HepG2 (cell line): ENCODE measurements at regions not wholly inside any gene's neighbourhood (a gene's known extent, or its start where the extent isn't known, plus 50 kb on each side); places are given as distances from the start of the nearest gene placed in this dataset.

Experiments
- ATAC-seq: fragments of 200-7000 bp; cut with Tn5 transposase; 3 replicates; pipeline ENCODE4 v1.9.1; 2020; ENCODE audit warnings: mild to moderate bottlenecking, moderate library complexity
- BruUV-seq: library from RNA; stranded (reverse); fragments of 400-500 nt; replicated peaks from 2 replicates; lab custom pipeline; 2021; lab: Mats Ljungman, UMichigan
- CTCF ChIA-PET: fragments of 300-600 bp; formaldehyde crosslinking; extraction: SDS; loops from one replicate; lab custom pipeline; 2021; ENCODE audit warnings: low total read pairs, inconsistent platforms, low intra/inter-chr PET ratio; lab: Yijun Ruan, JAX
- POLR2A ChIA-PET: fragments of 350-600 bp; sonication (Branson Sonifier 250); formaldehyde crosslinking; loops from one replicate; lab custom pipeline; 2020; ENCODE audit warnings: antibody characterized with exemption, inconsistent platforms; lab: Yijun Ruan, JAX
- DNase-seq: peaks from one replicate; pipeline ENCODE4 v3.0.0-alpha.2; 2015; ENCODE audit warnings: low spot score
- FAIRE-seq: peaks from 3 replicates; lab custom pipeline; 2011; peaks lifted over from hg19 to GRCh38; lab: Jason Lieb, UNC
- H2AFZ ChIP-seq: one replicate; pipeline ENCODE4 v1.6.1; 2011; ENCODE audit warnings: low read length, inconsistent platforms
- H3K27ac ChIP-seq: fragments of 300-600 bp; 3 replicates; pipeline ENCODE4 v1.8.0; 2011; ENCODE audit warnings: mixed run types, mild to moderate bottlenecking, mixed read lengths, low read length, inconsistent platforms; ENCODE audit not compliant: insufficient read depth; ENCODE audit errors: extremely low read length
- H3K27me3 ChIP-seq, 2 experiments: fragments of 200-600 bp in 1 of 2; 2 replicates in 1 of 2; 3 replicates in 1 of 2; pipeline versions ENCODE4 v1.6.0 to v1.8.0; 2011; ENCODE audit warnings: low read length in 2 of 2, mild to moderate bottlenecking in 2 of 2, moderate library complexity in 2 of 2, inconsistent platforms in 1 of 2; ENCODE audit not compliant: insufficient read depth in 2 of 2, control insufficient read depth in 1 of 2
- H3K36me3 ChIP-seq, 2 experiments: fragments of 200-600 bp in 1 of 2; replicated peaks in 1 of 2; 2 replicates in 1 of 2; 3 replicates in 1 of 2; pipeline versions ENCODE4 v1.5.1 to v1.8.0; 2011; ENCODE audit warnings: low read length in 2 of 2, inconsistent platforms in 1 of 2; ENCODE audit not compliant: insufficient read depth in 2 of 2, control insufficient read depth in 1 of 2
- H3K4me1 ChIP-seq: 2 replicates; pipeline ENCODE4 v1.5.1; 2012; ENCODE audit warnings: low read length, inconsistent platforms; ENCODE audit not compliant: insufficient read depth
- H3K4me2 ChIP-seq: 2 replicates; pipeline ENCODE4 v1.6.0; 2011; ENCODE audit warnings: low read depth, low read length, inconsistent platforms
- H3K4me3 ChIP-seq, 3 experiments: fragments of 200-600 bp in 1 of 3; sonication (generic), shearing (Covaris generic) in 1 of 3; replicated peaks in 1 of 3; 2 replicates each; pipeline ENCODE4 v1.5.1; 2011 to 2016; ENCODE audit warnings: low read length in 3 of 3, inconsistent platforms in 2 of 3, low read depth in 2 of 3, mild to moderate bottlenecking in 2 of 3, control low read depth in 1 of 3, mixed read lengths in 1 of 3; ENCODE audit not compliant: insufficient read depth in 1 of 3
- H3K79me2 ChIP-seq: one replicate; pipeline ENCODE4 v1.6.1; 2011; ENCODE audit warnings: low read length, inconsistent platforms; ENCODE audit not compliant: insufficient read depth
- H3K9ac ChIP-seq: 2 replicates; pipeline ENCODE4 v1.6.0; 2011; ENCODE audit warnings: mild to moderate bottlenecking, low read depth, low read length, inconsistent platforms; ENCODE audit not compliant: insufficient read depth
- H3K9me3 ChIP-seq: 2 replicates; pipeline ENCODE4 v1.5.1; 2012; ENCODE audit warnings: mild to moderate bottlenecking, low read length
- H4K20me1 ChIP-seq: 2 replicates; pipeline ENCODE4 v1.6.0; 2011; ENCODE audit warnings: inconsistent platforms, mild to moderate bottlenecking, low read length, moderate library complexity; ENCODE audit not compliant: insufficient read depth
- ARHGAP35 ChIP-seq: sonication (generic); formaldehyde crosslinking; IDR thresholded peaks from 2 replicates; pipeline ENCODE4 v1.9.0; 2022; ENCODE audit warnings: mild to moderate bottlenecking, inconsistent platforms, moderate library complexity, missing genetic modification reagents, borderline replicate concordance
- SETDB1 ChIP-seq: sonication (generic); formaldehyde crosslinking; IDR thresholded peaks from 2 replicates; pipeline ENCODE4 v1.5.1; 2020; ENCODE audit warnings: missing genetic modification reagents, mild to moderate bottlenecking, borderline replicate concordance
- SP2 ChIP-seq: sonication (generic); formaldehyde crosslinking; IDR thresholded peaks from 2 replicates; pipeline ENCODE4 v1.5.1; 2020; ENCODE audit warnings: mild to moderate bottlenecking, missing genetic modification reagents
- WGBS: methylation state at CpG from one replicate; pipeline ENCODE4 v1.1.6; 2017; ENCODE audit warnings: low lambda C conversion rate; 5-methylcytosine and 5-hydroxymethylcytosine counted together
- in situ Hi-C: cut with HindIII; loops from 2 replicates; pipeline ENCODE4 v1.10.0; 2017; ENCODE audit warnings: low pct_unique_long_range_greater_than_20kb; ENCODE audit not compliant: extremely low pct_ligation_motif_present
- intact Hi-C: fragments of 100-400 bp; cut with micrococcal nuclease; formaldehyde crosslinking; loops from one replicate; pipeline ENCODE4 v1.10.0; 2022; ENCODE audit not compliant: unreplicated experiment
- TF ChIP-seq, protein P1 (sequence below): sonication (generic); formaldehyde crosslinking; IDR thresholded peaks from 2 replicates; pipeline ENCODE4 v1.5.1; 2020; ENCODE audit warnings: mild to moderate bottlenecking, missing genetic modification reagents
- TF ChIP-seq, protein P2 (sequence below): sonication (generic); formaldehyde crosslinking; conservative IDR thresholded peaks from 2 replicates; pipeline ENCODE4 v1.4.0; 2020; ENCODE audit warnings: missing genetic modification reagents

- ChIA-PET CTCF (no interaction called here), POLR2A (no interaction called here)
- TF ChIP-seq, protein P1, sequence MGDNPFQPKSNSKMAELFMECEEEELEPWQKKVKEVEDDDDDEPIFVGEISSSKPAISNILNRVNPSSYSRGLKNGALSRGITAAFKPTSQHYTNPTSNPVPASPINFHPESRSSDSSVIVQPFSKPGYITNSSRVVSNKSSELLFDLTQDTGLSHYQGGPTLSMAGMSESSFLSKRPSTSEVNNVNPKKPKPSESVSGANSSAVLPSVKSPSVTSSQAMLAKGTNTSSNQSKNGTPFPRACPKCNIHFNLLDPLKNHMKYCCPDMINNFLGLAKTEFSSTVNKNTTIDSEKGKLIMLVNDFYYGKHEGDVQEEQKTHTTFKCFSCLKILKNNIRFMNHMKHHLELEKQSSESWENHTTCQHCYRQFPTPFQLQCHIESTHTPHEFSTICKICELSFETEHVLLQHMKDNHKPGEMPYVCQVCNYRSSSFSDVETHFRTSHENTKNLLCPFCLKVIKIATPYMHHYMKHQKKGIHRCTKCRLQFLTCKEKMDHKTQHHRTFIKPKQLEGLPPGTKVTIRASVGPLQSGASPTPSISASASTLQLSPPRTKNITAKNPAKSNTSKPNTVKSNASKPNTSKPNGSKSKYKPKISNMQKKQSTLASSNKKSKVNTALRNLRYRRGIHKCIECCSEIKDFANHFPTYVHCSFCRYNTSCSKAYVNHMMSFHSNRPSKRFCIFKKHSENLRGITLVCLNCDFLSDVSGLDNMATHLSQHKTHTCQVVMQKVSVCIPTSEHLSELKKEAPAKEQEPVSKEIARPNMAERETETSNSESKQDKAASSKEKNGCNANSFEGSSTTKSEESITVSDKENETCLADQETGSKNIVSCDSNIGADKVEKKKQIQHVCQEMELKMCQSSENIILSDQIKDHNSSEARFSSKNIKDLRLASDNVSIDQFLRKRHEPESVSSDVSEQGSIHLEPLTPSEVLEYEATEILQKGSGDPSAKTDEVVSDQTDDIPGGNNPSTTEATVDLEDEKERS: no peak
- TF ChIP-seq SETDB1 (CRISPR knock-in tag): no peak
- TF ChIP-seq, protein P2, sequence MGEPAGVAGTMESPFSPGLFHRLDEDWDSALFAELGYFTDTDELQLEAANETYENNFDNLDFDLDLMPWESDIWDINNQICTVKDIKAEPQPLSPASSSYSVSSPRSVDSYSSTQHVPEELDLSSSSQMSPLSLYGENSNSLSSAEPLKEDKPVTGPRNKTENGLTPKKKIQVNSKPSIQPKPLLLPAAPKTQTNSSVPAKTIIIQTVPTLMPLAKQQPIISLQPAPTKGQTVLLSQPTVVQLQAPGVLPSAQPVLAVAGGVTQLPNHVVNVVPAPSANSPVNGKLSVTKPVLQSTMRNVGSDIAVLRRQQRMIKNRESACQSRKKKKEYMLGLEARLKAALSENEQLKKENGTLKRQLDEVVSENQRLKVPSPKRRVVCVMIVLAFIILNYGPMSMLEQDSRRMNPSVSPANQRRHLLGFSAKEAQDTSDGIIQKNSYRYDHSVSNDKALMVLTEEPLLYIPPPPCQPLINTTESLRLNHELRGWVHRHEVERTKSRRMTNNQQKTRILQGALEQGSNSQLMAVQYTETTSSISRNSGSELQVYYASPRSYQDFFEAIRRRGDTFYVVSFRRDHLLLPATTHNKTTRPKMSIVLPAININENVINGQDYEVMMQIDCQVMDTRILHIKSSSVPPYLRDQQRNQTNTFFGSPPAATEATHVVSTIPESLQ (CRISPR knock-in tag): no peak
- no peak for TF ChIP-seq ARHGAP35 (CRISPR knock-in tag)
- no peak for TF ChIP-seq SP2 (CRISPR knock-in tag)
- H3K27me3 ChIP-seq: no peaks in the 10 kb centered on the region
- no peak for FAIRE-seq
- no peak for DNase-seq
- H3K4me3 ChIP-seq: no peak overlapping the region
- no peaks in the 10 kb centered on the region for H3K79me2 ChIP-seq
- no peak for ATAC-seq
- H3K9me3 ChIP-seq: no peaks in the 10 kb centered on the region
- intact Hi-C loops (no loop called here), in situ Hi-C loops (no loop called here)
- H3K27ac ChIP-seq: no peak overlapping the region
- H3K4me2 ChIP-seq: no peak overlapping the region
- no peaks in the 10 kb centered on the region for H4K20me1 ChIP-seq
- WGBS: 3% methylated on average over 1 of the region's 1 CpG
- H2AFZ ChIP-seq: no peak overlapping the region
- H3K4me1 ChIP-seq: no peaks in the 10 kb centered on the region
- no peaks in the 10 kb centered on the region for H3K36me3 ChIP-seq
- no peak overlapping the region for H3K9ac ChIP-seq
- BruUV-seq: no TSS peak
Observed at GRCh38 chr4:145281951-145282350, 101.6 kb upstream of the OTUD4 start.
